ENCODE measurements at regions not wholly inside any gene's neighbourhood (a gene's known extent, or its start where the extent isn't known, plus 50 kb on each side); places are given as distances from the start of the nearest gene placed in this dataset.

- Histone ChIP-seq H3F3A (ENCODE audit: insufficient read depth, low read length) (peaks cover 34% of the 10 kb centered on the region), H3K9me3 (replicated peaks; ENCODE audit: insufficient read depth, low read length) (no peaks in the 10 kb centered on the region), H3K4me1 (ENCODE audit: low read length) (peaks cover 51% of the 10 kb centered on the region), H2AFZ (ENCODE audit: low read length) (no peak overlapping the region), H4K20me1 (ENCODE audit: insufficient read depth, low read length) (no peaks in the 10 kb centered on the region), H3K27me3 (replicated peaks; ENCODE audit: insufficient read depth, low read length) (no peaks in the 10 kb centered on the region), H3K9ac (ENCODE audit: low read length) (no peak overlapping the region), H3K4me2 (ENCODE audit: low read depth, low read length) (no peak overlapping the region), H3K79me2 (ENCODE audit: low read length) (no peaks in the 10 kb centered on the region), H3K36me3 (replicated peaks; ENCODE audit: insufficient read depth, low read length) (no peaks in the 10 kb centered on the region), H3K9me2 (replicated peaks; ENCODE audit: insufficient read depth, low read length) (no peaks in the 10 kb centered on the region), H3K4me3 (ENCODE audit: low read length) (no peak overlapping the region), H3K27ac (ENCODE audit: low read length) (no peak overlapping the region)
- TF ChIP-seq EZH2phosphoT487 (IDR thresholded peaks at IDR 0.05; ENCODE audit: low read length) (no peak), EZH2 (optimal IDR thresholded peaks at IDR 0.05; ENCODE audit: low read depth, low read length) (no peak)
- TF ChIP-seq, protein P1, sequence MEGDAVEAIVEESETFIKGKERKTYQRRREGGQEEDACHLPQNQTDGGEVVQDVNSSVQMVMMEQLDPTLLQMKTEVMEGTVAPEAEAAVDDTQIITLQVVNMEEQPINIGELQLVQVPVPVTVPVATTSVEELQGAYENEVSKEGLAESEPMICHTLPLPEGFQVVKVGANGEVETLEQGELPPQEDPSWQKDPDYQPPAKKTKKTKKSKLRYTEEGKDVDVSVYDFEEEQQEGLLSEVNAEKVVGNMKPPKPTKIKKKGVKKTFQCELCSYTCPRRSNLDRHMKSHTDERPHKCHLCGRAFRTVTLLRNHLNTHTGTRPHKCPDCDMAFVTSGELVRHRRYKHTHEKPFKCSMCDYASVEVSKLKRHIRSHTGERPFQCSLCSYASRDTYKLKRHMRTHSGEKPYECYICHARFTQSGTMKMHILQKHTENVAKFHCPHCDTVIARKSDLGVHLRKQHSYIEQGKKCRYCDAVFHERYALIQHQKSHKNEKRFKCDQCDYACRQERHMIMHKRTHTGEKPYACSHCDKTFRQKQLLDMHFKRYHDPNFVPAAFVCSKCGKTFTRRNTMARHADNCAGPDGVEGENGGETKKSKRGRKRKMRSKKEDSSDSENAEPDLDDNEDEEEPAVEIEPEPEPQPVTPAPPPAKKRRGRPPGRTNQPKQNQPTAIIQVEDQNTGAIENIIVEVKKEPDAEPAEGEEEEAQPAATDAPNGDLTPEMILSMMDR (IDR thresholded peaks at IDR 0.05; ENCODE audit: low read length) = no peak
- DNase-seq = no peak
These were observed 66.3 kb upstream of the HS6ST1 start for GRCh38 chr2:128384956-128385355.

GRCh38 chr2:128385365-128385764, 66.7 kb upstream of the HS6ST1 start:
- Histone ChIP-seq H3K4me2 (ENCODE audit: low read depth, low read length) (no peak overlapping the region), H3K4me1 (ENCODE audit: low read length) (peaks cover 51% of the 10 kb centered on the region)

GRCh38 chr2:128386066-128386465, 67.4 kb upstream of the HS6ST1 start:
- Histone ChIP-seq H2AFZ (ENCODE audit: low read length) (no peak overlapping the region), H3K9me2 (replicated peaks; ENCODE audit: insufficient read depth, low read length) (no peaks in the 10 kb centered on the region), H3K4me2 (ENCODE audit: low read depth, low read length) (no peak overlapping the region), H3K9me3 (replicated peaks; ENCODE audit: insufficient read depth, low read length) (no peaks in the 10 kb centered on the region), H3K9ac (ENCODE audit: low read length) (no peak overlapping the region), H4K20me1 (ENCODE audit: insufficient read depth, low read length) (no peaks in the 10 kb centered on the region), H3K4me3 (ENCODE audit: low read length) (no peak overlapping the region), H3F3A (ENCODE audit: insufficient read depth, low read length) (peaks cover 34% of the 10 kb centered on the region), H3K27me3 (replicated peaks; ENCODE audit: insufficient read depth, low read length) (no peaks in the 10 kb centered on the region), H3K36me3 (replicated peaks; ENCODE audit: insufficient read depth, low read length) (no peaks in the 10 kb centered on the region), H3K79me2 (ENCODE audit: low read length) (no peaks in the 10 kb centered on the region), H3K27ac (ENCODE audit: low read length) (no peak overlapping the region), H3K4me1 (ENCODE audit: low read length) (peaks cover 46% of the 10 kb centered on the region)
- no peak for DNase-seq
- no peak for TF ChIP-seq EZH2 (optimal IDR thresholded peaks at IDR 0.05; ENCODE audit: low read depth, low read length)
- TF ChIP-seq, protein P1 (IDR thresholded peaks at IDR 0.05; ENCODE audit: low read length) = no peak
- TF ChIP-seq EZH2phosphoT487 (IDR thresholded peaks at IDR 0.05; ENCODE audit: low read length) = no peak

More at GRCh38 chr2:128385365-128385764, 66.7 kb upstream of the HS6ST1 start:
- no peaks in the 10 kb centered on the region for H3K9me2 ChIP-seq (replicated peaks; ENCODE audit: insufficient read depth, low read length)
- H3K9me3 ChIP-seq (replicated peaks; ENCODE audit: insufficient read depth, low read length) = no peaks in the 10 kb centered on the region
- peaks cover 34% of the 10 kb centered on the region for H3F3A ChIP-seq (ENCODE audit: insufficient read depth, low read length)
- TF ChIP-seq, protein P1 (IDR thresholded peaks at IDR 0.05; ENCODE audit: low read length) = no peak
- no peak for TF ChIP-seq EZH2phosphoT487 (IDR thresholded peaks at IDR 0.05; ENCODE audit: low read length)
- TF ChIP-seq EZH2 (optimal IDR thresholded peaks at IDR 0.05; ENCODE audit: low read depth, low read length) = no peak
- H3K9ac ChIP-seq (ENCODE audit: low read length) = no peak overlapping the region
- H3K36me3 ChIP-seq (replicated peaks; ENCODE audit: insufficient read depth, low read length) = no peaks in the 10 kb centered on the region
- no peak overlapping the region for H3K4me3 ChIP-seq (ENCODE audit: low read length)
- no peak overlapping the region for H3K27ac ChIP-seq (ENCODE audit: low read length)
- no peak overlapping the region for H2AFZ ChIP-seq (ENCODE audit: low read length)
- H3K27me3 ChIP-seq (replicated peaks; ENCODE audit: insufficient read depth, low read length) = no peaks in the 10 kb centered on the region
- H4K20me1 ChIP-seq (ENCODE audit: insufficient read depth, low read length) = no peaks in the 10 kb centered on the region
- DNase-seq = no peak
- no peaks in the 10 kb centered on the region for H3K79me2 ChIP-seq (ENCODE audit: low read length)
